ENCODE measurements at regions not wholly inside any gene's neighbourhood (a gene's known extent, or its start where the extent isn't known, plus 50 kb on each side); places are given as distances from the start of the nearest gene placed in this dataset.
A peak's percentile ranks its signal among the peaks of the same experiment; 100 is the strongest.

GRCh38 chr10:28431139-28431538 is 101.8 kb upstream of the WAC start:
- no peaks in the 10 kb centered on the region for H3K4me1 ChIP-seq (ENCODE audit: control insufficient read depth, insufficient read depth, low read length)
- H3K27me3 ChIP-seq (ENCODE audit: control insufficient read depth, insufficient read depth, low read length), result no peaks in the 10 kb centered on the region
- no TSS peak for BruUV-seq (replicated peaks)
- no peaks in the 10 kb centered on the region for H3K36me3 ChIP-seq (ENCODE audit: control insufficient read depth, insufficient read depth, low read length)
- TF ChIP-seq TCF7L2 (IDR thresholded peaks at IDR 0.05; ENCODE audit: low read depth, low read length), result no peak
- TF ChIP-seq, protein P1, sequence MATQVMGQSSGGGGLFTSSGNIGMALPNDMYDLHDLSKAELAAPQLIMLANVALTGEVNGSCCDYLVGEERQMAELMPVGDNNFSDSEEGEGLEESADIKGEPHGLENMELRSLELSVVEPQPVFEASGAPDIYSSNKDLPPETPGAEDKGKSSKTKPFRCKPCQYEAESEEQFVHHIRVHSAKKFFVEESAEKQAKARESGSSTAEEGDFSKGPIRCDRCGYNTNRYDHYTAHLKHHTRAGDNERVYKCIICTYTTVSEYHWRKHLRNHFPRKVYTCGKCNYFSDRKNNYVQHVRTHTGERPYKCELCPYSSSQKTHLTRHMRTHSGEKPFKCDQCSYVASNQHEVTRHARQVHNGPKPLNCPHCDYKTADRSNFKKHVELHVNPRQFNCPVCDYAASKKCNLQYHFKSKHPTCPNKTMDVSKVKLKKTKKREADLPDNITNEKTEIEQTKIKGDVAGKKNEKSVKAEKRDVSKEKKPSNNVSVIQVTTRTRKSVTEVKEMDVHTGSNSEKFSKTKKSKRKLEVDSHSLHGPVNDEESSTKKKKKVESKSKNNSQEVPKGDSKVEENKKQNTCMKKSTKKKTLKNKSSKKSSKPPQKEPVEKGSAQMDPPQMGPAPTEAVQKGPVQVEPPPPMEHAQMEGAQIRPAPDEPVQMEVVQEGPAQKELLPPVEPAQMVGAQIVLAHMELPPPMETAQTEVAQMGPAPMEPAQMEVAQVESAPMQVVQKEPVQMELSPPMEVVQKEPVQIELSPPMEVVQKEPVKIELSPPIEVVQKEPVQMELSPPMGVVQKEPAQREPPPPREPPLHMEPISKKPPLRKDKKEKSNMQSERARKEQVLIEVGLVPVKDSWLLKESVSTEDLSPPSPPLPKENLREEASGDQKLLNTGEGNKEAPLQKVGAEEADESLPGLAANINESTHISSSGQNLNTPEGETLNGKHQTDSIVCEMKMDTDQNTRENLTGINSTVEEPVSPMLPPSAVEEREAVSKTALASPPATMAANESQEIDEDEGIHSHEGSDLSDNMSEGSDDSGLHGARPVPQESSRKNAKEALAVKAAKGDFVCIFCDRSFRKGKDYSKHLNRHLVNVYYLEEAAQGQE (IDR thresholded peaks at IDR 0.05; ENCODE audit: insufficient read depth in 1 of 2, low read depth in 2 of 2, low read length in 1 of 2), result no peak
- no peak for TF ChIP-seq CTCF (IDR thresholded peaks at IDR 0.05)
- TF ChIP-seq SIN3A (IDR thresholded peaks at IDR 0.05; ENCODE audit: borderline replicate concordance, insufficient read depth, low read depth, low read length), result no peak
- no peak for TF ChIP-seq POLR2AphosphoS5 (IDR thresholded peaks at IDR 0.05; ENCODE audit: low read depth, low read length)
- ATAC-seq, result no peak
- intact Hi-C loops (cut with micrococcal nuclease; ENCODE audit: unreplicated experiment), result loop anchor here (10.0 kb wide), 1 partner anchor 94 kb away; no protein-coding TSS in a partner anchor
- no peak for DNase-seq (ENCODE audit: low read depth, low spot score)
- H3K9me3 ChIP-seq (ENCODE audit: control insufficient read depth, insufficient read depth, low read depth, low read length), result no peaks in the 10 kb centered on the region
- ChIA-PET CTCF (no interaction called here), POLR2A (no interaction called here)
- H3K27ac ChIP-seq (ENCODE audit: low read length), result no peak overlapping the region
- no peak overlapping the region for H3K4me3 ChIP-seq (ENCODE audit: low read depth in 2 of 2, low read length in 2 of 2)
- in situ Hi-C loops (cut with HindIII; ENCODE audit: low pct_unique_long_range_greater_than_20kb, low sequenced_read_pairs), result no loop called here

DNA sequence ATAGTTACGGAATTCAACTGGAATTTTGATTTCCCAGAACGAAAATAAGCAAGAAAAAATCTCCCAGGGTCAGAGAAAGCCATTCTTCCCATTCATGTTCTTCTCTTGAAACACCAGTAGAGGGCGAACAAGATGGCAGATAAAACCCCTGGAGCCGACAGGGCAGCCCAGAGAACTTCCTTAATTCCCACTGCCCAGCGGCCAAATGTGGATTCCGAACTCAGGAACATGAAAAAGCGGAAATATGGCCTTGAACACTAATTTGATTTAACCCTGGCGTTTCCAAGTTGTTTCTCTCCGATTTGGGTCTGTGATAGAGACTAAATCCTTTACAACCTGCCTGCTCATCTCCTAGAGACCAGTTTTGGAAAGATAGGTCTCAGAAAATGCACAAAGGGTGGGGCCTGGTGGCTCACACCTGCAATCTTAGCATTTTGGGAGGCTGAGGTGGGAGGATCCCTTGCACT is 100.7 kb upstream of the WAC start:
- Histone ChIP-seq H3K36me3 (ENCODE audit: control insufficient read depth, insufficient read depth, low read length) (no peaks in the 10 kb centered on the region), H3K27me3 (ENCODE audit: control insufficient read depth, insufficient read depth, low read length) (no peaks in the 10 kb centered on the region), H3K9me3 (ENCODE audit: control insufficient read depth, insufficient read depth, low read depth, low read length) (no peaks in the 10 kb centered on the region), H3K4me3 (ENCODE audit: low read depth in 2 of 2, low read length in 2 of 2) (peak overlapping the region in 1 of 2 experiments; percentile 23; a peak in 2 of 4 replicates), H3K27ac (ENCODE audit: low read length) (no peak overlapping the region), H3K4me1 (ENCODE audit: control insufficient read depth, insufficient read depth, low read length) (no peaks in the 10 kb centered on the region)
- intact Hi-C loops (cut with micrococcal nuclease; ENCODE audit: unreplicated experiment) (loop anchor here (10.0 kb wide), 1 partner anchor 93 kb away; no protein-coding TSS in a partner anchor), in situ Hi-C loops (cut with HindIII; ENCODE audit: low pct_unique_long_range_greater_than_20kb, low sequenced_read_pairs) (no loop called here)
- ChIA-PET CTCF (no interaction called here), POLR2A (no interaction called here)
- DNase-seq (ENCODE audit: low read depth, low spot score), result peak; percentile 17
- TF ChIP-seq TCF7L2 (IDR thresholded peaks at IDR 0.05; ENCODE audit: low read depth, low read length) (0 out of 2 replicates have a peak, but pooled peaks have one; percentile 17), CTCF (IDR thresholded peaks at IDR 0.05) (peak; percentile 79)
- TF ChIP-seq, protein P1 (IDR thresholded peaks at IDR 0.05; ENCODE audit: insufficient read depth in 1 of 2, low read depth in 2 of 2, low read length in 1 of 2), result no peak
- BruUV-seq (replicated peaks), result no TSS peak
- peak; percentile 89 for ATAC-seq

All from Panc1 (cell line).